ENCODE measurements at regions not wholly inside any gene's neighbourhood (a gene's known extent, or its start where the extent isn't known, plus 50 kb on each side); places are given as distances from the start of the nearest gene placed in this dataset.

- DNase-seq, result no peak
Observed at GRCh38 chr14:32006263-32007110, 70.6 kb upstream of the ARHGAP5 start.

- no peak for DNase-seq
Observed at GRCh38 chr14:32007755-32008362, 69.2 kb upstream of the ARHGAP5 start.

GRCh38 chr14:32008602-32009193 lies 68.4 kb upstream of the ARHGAP5 start:
- DNase-seq, result no peak

GRCh38 chr14:32009221-32009975 lies 67.7 kb upstream of the ARHGAP5 start:
- no peak for DNase-seq

- DNase-seq, result no peak
Observed at GRCh38 chr14:32009976-32010581, 67.0 kb upstream of the ARHGAP5 start.

- no peak for DNase-seq
Observed at GRCh38 chr14:32010604-32011125, 66.4 kb upstream of the ARHGAP5 start.

GRCh38 chr14:32011225-32011624 lies 65.9 kb upstream of the ARHGAP5 start:
- no peak for DNase-seq

GRCh38 chr14:32012062-32012461 lies 65.0 kb upstream of the ARHGAP5 start:
- no peak for DNase-seq

GRCh38 chr14:32012571-32012970 lies 64.5 kb upstream of the ARHGAP5 start:
- DNase-seq, result no peak

GRCh38 chr14:32013083-32013482 lies 64.0 kb upstream of the ARHGAP5 start:
- no peak for DNase-seq

GRCh38 chr14:32014057-32014456 lies 63.0 kb upstream of the ARHGAP5 start:
- DNase-seq, result no peak

GRCh38 chr14:32014498-32014897 lies 62.6 kb upstream of the ARHGAP5 start:
- DNase-seq, result no peak

- no peak for DNase-seq
Observed at GRCh38 chr14:32015166-32015565, 61.9 kb upstream of the ARHGAP5 start.

GRCh38 chr14:32017587-32017986 lies 59.5 kb upstream of the ARHGAP5 start:
- DNase-seq, result no peak

- DNase-seq, result no peak
Observed at GRCh38 chr14:32018391-32019092, 58.6 kb upstream of the ARHGAP5 start.

GRCh38 chr14:32019276-32019675 lies 57.8 kb upstream of the ARHGAP5 start:
- DNase-seq, result no peak

GRCh38 chr14:32020882-32021281 lies 56.2 kb upstream of the ARHGAP5 start:
- no peak for DNase-seq

GRCh38 chr14:32021341-32021740 lies 55.8 kb upstream of the ARHGAP5 start:
- DNase-seq, result no peak

- no peak for DNase-seq
Observed at GRCh38 chr14:32022525-32022924, 54.6 kb upstream of the ARHGAP5 start.

- DNase-seq, result no peak
Observed at GRCh38 chr14:32022938-32023466, 54.1 kb upstream of the ARHGAP5 start.

GRCh38 chr14:32023540-32023939 lies 53.6 kb upstream of the ARHGAP5 start:
- no peak for DNase-seq
